Prostate gland (tissue), 2 donors: ENCODE measurements at regions not wholly inside any gene's neighbourhood (a gene's known extent, or its start where the extent isn't known, plus 50 kb on each side); places are given as distances from the start of the nearest gene placed in this dataset.

Source experiments
- DNase-seq: peaks from one replicate; pipeline ENCODE4 v3.0.0-alpha.2; 2019; ENCODE audit warnings: low spot score
- H3K27ac ChIP-seq, 2 donors: fragments of 200-600 bp; sonication (generic); 2 replicates each; pipeline ENCODE4 v1.5.1; 2017 to 2019
- H3K27me3 ChIP-seq: fragments of 200-600 bp; sonication (generic); replicated peaks from 2 replicates; pipeline ENCODE4 v1.5.1; 2019; ENCODE audit not compliant: insufficient read depth
- H3K36me3 ChIP-seq, 2 donors: fragments of 200-600 bp; sonication (generic); 1 replicate in 1 of 2; 2 replicates in 1 of 2; pipeline versions ENCODE4 v1.5.1 to v1.8.1; 2017 to 2019
- H3K4me1 ChIP-seq: fragments of 200-600 bp; sonication (generic); replicated peaks from 2 replicates; pipeline ENCODE4 v1.5.1; 2019
- H3K4me3 ChIP-seq, 2 donors: fragments of 200-600 bp; sonication (generic); 2 replicates each; pipeline ENCODE4 v1.5.1; 2017 to 2019
- H3K9me3 ChIP-seq: fragments of 200-600 bp; sonication (generic); 2 replicates; pipeline ENCODE4 v1.5.1; 2017
- CTCF ChIP-seq, 4 experiments: fragments of 200-600 bp in 2 of 4; fragments of 450-650 bp in 2 of 4; sonication (generic) in 2 of 4; IDR thresholded peaks; 1 replicate in 3 of 4; 2 replicates in 1 of 4; pipeline ENCODE4 v1.5.1; 2016 to 2019; ENCODE audit warnings: antibody characterized with exemption in 4 of 4, mild to moderate bottlenecking in 2 of 4, moderate library complexity in 2 of 4
- POLR2A ChIP-seq: fragments of 450-650 bp; IDR thresholded peaks from one replicate; pipeline ENCODE4 v1.6.1; 2016; ENCODE audit warnings: antibody characterized with exemption, mild to moderate bottlenecking
- POLR2AphosphoS5 ChIP-seq: sonication (generic); formaldehyde crosslinking; IDR thresholded peaks from one replicate; pipeline ENCODE4 v1.6.1; 2017; ENCODE audit warnings: antibody characterized with exemption
- WGBS: methylation state at CpG from one replicate; pipeline ENCODE4 v1.1.5; 2018; 5-methylcytosine and 5-hydroxymethylcytosine counted together
- intact Hi-C: fragments of 100-400 bp; cut with DNase I; formaldehyde crosslinking; loops from one replicate; pipeline ENCODE4 v1.14.2; 2022

- H3K4me1 ChIP-seq = no peaks in the 10 kb centered on the region
- DNase-seq = no peak
- no peak overlapping the region for H3K4me3 ChIP-seq
- intact Hi-C loops = no loop called here
- no peak overlapping the region for H3K27ac ChIP-seq
- no peaks in the 10 kb centered on the region for H3K27me3 ChIP-seq
- no peaks in the 10 kb centered on the region for H3K36me3 ChIP-seq
- 53% methylated on average over 10 of the region's 10 CpGs for WGBS
- TF ChIP-seq POLR2AphosphoS5 = no peak
- no peak for TF ChIP-seq CTCF (IDR thresholded peaks at IDR 0.05)
- no peak for TF ChIP-seq POLR2A
- H3K9me3 ChIP-seq = no peaks in the 10 kb centered on the region
Observed at GRCh38 chr13:22461854-22462490, 718.8 kb upstream of the SGCG start.

- intact Hi-C loops = no loop called here
- H3K36me3 ChIP-seq = no peaks in the 10 kb centered on the region
- no peaks in the 10 kb centered on the region for H3K27me3 ChIP-seq
- no peaks in the 10 kb centered on the region for H3K4me1 ChIP-seq
- no peak overlapping the region for H3K4me3 ChIP-seq
- no peak for DNase-seq
- no peak overlapping the region for H3K27ac ChIP-seq
- TF ChIP-seq POLR2A = no peak
- TF ChIP-seq POLR2AphosphoS5 = no peak
- WGBS = 42% methylated on average over 2 of the region's 2 CpGs
- no peaks in the 10 kb centered on the region for H3K9me3 ChIP-seq
Observed at GRCh38 chr13:22463089-22463488, 717.7 kb upstream of the SGCG start.

- intact Hi-C loops = no loop called here
- Histone ChIP-seq H3K9me3 (no peaks in the 10 kb centered on the region), H3K4me1 (no peaks in the 10 kb centered on the region), H3K36me3 (no peaks in the 10 kb centered on the region), H3K27me3 (no peaks in the 10 kb centered on the region), H3K4me3 (no peak overlapping the region), H3K27ac (no peak overlapping the region)
- DNase-seq = no peak
- no peak for TF ChIP-seq POLR2AphosphoS5
- WGBS = 24% methylated on average over 1 of the region's 1 CpG
Observed at GRCh38 chr13:22468045-22468444, 712.7 kb upstream of the SGCG start.

GRCh38 chr13:22468824-22469223 lies 712.0 kb upstream of the SGCG start:
- Histone ChIP-seq H3K36me3 (no peaks in the 10 kb centered on the region), H3K27ac (no peak overlapping the region), H3K4me1 (no peaks in the 10 kb centered on the region), H3K9me3 (no peaks in the 10 kb centered on the region), H3K27me3 (no peaks in the 10 kb centered on the region), H3K4me3 (no peak overlapping the region)
- TF ChIP-seq POLR2A = no peak
- no peak for TF ChIP-seq POLR2AphosphoS5
- TF ChIP-seq CTCF (IDR thresholded peaks at IDR 0.05) = no peak
- no peak for DNase-seq
- WGBS = 69% methylated on average over 4 of the region's 4 CpGs
- intact Hi-C loops = no loop called here

GRCh38 chr13:22469452-22469851 lies 711.3 kb upstream of the SGCG start:
- Histone ChIP-seq H3K27me3 (no peaks in the 10 kb centered on the region), H3K4me1 (no peaks in the 10 kb centered on the region), H3K36me3 (no peaks in the 10 kb centered on the region), H3K4me3 (no peak overlapping the region), H3K9me3 (no peaks in the 10 kb centered on the region), H3K27ac (no peak overlapping the region)
- no peak for DNase-seq
- TF ChIP-seq POLR2A = no peak
- no peak for TF ChIP-seq CTCF (IDR thresholded peaks at IDR 0.05)
- TF ChIP-seq POLR2AphosphoS5 = no peak
- intact Hi-C loops = no loop called here
- 59% methylated on average over 4 of the region's 4 CpGs for WGBS

GRCh38 chr13:22470075-22470474 lies 710.7 kb upstream of the SGCG start:
- no peak for DNase-seq
- Histone ChIP-seq H3K4me3 (no peak overlapping the region), H3K36me3 (no peaks in the 10 kb centered on the region), H3K9me3 (no peaks in the 10 kb centered on the region), H3K4me1 (no peaks in the 10 kb centered on the region), H3K27me3 (no peaks in the 10 kb centered on the region), H3K27ac (no peak overlapping the region)
- intact Hi-C loops = no loop called here
- no peak for TF ChIP-seq CTCF (IDR thresholded peaks at IDR 0.05)
- no peak for TF ChIP-seq POLR2AphosphoS5
- no peak for TF ChIP-seq POLR2A
- WGBS = 85% methylated on average over 3 of the region's 3 CpGs
